GM23248 (cell line): ENCODE measurements at regions not wholly inside any gene's neighbourhood (a gene's known extent, or its start where the extent isn't known, plus 50 kb on each side); places are given as distances from the start of the nearest gene placed in this dataset.

ENCODE experiments used
- DNase-seq: peaks from one replicate; pipeline ENCODE4 v3.0.0-alpha.2; 2015
- H2AFZ ChIP-seq: fragments of 200-600 bp; sonication (generic); 2 replicates; pipeline ENCODE4 v1.6.1; 2016; ENCODE audit warnings: antibody characterized with exemption
- H3F3A ChIP-seq: fragments of 200-600 bp; sonication (generic); 2 replicates; pipeline ENCODE4 v1.6.1; 2016; ENCODE audit warnings: mild to moderate bottlenecking, antibody characterized with exemption, mixed run types; ENCODE audit not compliant: insufficient read depth
- H3K27ac ChIP-seq: fragments of 200-600 bp; sonication (generic); 2 replicates; pipeline ENCODE4 v1.5.1; 2016; ENCODE audit warnings: mild to moderate bottlenecking
- H3K27me3 ChIP-seq: fragments of 200-600 bp; sonication (generic); replicated peaks from 2 replicates; pipeline ENCODE4 v1.6.1; 2016; ENCODE audit warnings: mild to moderate bottlenecking; ENCODE audit not compliant: insufficient read depth
- H3K36me3 ChIP-seq: fragments of 200-600 bp; sonication (generic); 2 replicates; pipeline ENCODE4 v1.6.1; 2016; ENCODE audit warnings: low read depth, mild to moderate bottlenecking
- H3K4me1 ChIP-seq: fragments of 200-600 bp; sonication (generic); 2 replicates; pipeline ENCODE4 v1.6.1; 2016; ENCODE audit warnings: mild to moderate bottlenecking; ENCODE audit not compliant: insufficient read depth
- H3K4me2 ChIP-seq: fragments of 200-600 bp; sonication (generic); one replicate; pipeline ENCODE4 v1.6.1; 2016; ENCODE audit warnings: mild to moderate bottlenecking; ENCODE audit not compliant: unreplicated experiment
- H3K4me3 ChIP-seq: fragments of 200-600 bp; sonication (generic); 2 replicates; pipeline ENCODE4 v1.5.1; 2016; ENCODE audit warnings: mild to moderate bottlenecking
- H3K79me2 ChIP-seq: fragments of 200-600 bp; sonication (generic); 2 replicates; pipeline ENCODE4 v1.6.1; 2016; ENCODE audit warnings: mild to moderate bottlenecking; ENCODE audit not compliant: insufficient read depth
- H3K9ac ChIP-seq: fragments of 200-600 bp; sonication (generic); 2 replicates; pipeline ENCODE4 v1.6.1; 2016; ENCODE audit warnings: mild to moderate bottlenecking
- H3K9me2 ChIP-seq: fragments of 200-600 bp; sonication (generic); 2 replicates; pipeline ENCODE4 v1.6.1; 2016; ENCODE audit warnings: mixed run types, mild to moderate bottlenecking, moderate library complexity; ENCODE audit not compliant: insufficient read depth
- H3K9me3 ChIP-seq: fragments of 200-600 bp; sonication (generic); one replicate; pipeline ENCODE4 v1.6.1; 2017; ENCODE audit warnings: low read depth
- H4K20me1 ChIP-seq: fragments of 200-600 bp; sonication (generic); 2 replicates; pipeline ENCODE4 v1.6.0; 2016; ENCODE audit not compliant: insufficient read depth
- EZH2 ChIP-seq: fragments of 200-600 bp; sonication (generic); IDR thresholded peaks from 2 replicates; pipeline ENCODE4 v1.6.1; 2018; ENCODE audit warnings: antibody characterized with exemption, mild to moderate bottlenecking; ENCODE audit not compliant: insufficient read depth, poor library complexity, severe bottlenecking
- EZH2phosphoT487 ChIP-seq: fragments of 200-600 bp; sonication (generic); IDR thresholded peaks from 2 replicates; pipeline ENCODE4 v1.6.1; 2018; ENCODE audit warnings: antibody characterized with exemption, moderate library complexity, mild to moderate bottlenecking, low read depth; ENCODE audit not compliant: insufficient read depth
- WGBS, 2 experiments: methylation state at CpG; one replicate each; pipeline ENCODE4 v1.1.6; 2015 to 2017; ENCODE audit warnings: low lambda C conversion rate in 2 of 2, low coverage in 1 of 2; ENCODE audit errors: missing lambda C conversion rate in 2 of 2; 5-methylcytosine and 5-hydroxymethylcytosine counted together
- in situ Hi-C: fragments of 300-500 bp; cut with MboI; formaldehyde crosslinking; loops from 2 replicates; pipeline ENCODE4 v1.15.0; 2020

DNA sequence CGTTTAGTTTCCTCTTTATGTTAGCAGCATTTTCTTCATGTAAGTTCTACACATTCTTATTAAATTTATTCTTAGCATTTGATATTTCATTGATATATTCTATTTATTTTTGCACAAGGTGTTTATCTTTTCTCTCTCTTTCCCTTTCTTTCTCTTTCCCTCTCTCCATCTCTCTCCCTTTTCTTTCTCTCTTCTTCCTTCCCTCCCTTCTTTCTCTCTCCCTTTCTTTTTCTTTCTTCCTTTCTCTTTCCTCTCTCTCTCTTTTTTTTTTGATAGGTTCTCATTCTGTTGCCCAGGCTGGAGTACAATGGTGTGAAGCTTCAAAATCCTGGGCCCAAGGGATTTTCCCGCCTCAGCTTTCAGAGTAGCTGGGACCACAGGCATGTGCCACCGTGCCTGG lies 176.4 kb downstream of the AXIN2 start:
- no peak for TF ChIP-seq EZH2
- no peak for TF ChIP-seq EZH2phosphoT487
- Histone ChIP-seq H3K4me3 (no peak overlapping the region), H3K36me3 (no peaks in the 10 kb centered on the region), H4K20me1 (no peaks in the 10 kb centered on the region), H3K79me2 (no peaks in the 10 kb centered on the region), H3K4me2 (no peak overlapping the region), H3K9ac (no peak overlapping the region), H3K27ac (no peak overlapping the region), H3K27me3 (no peaks in the 10 kb centered on the region), H2AFZ (no peak overlapping the region), H3K4me1 (peaks cover 14% of the 10 kb centered on the region), H3K9me2 (no peaks in the 10 kb centered on the region), H3K9me3 (no peaks in the 10 kb centered on the region), H3F3A (peaks cover 18% of the 10 kb centered on the region)
- in situ Hi-C loops, result no loop called here
- no peak for DNase-seq
- 87 to 94% methylated on average over 3 of the region's 3 CpGs for WGBS, 2 experiments

DNA sequence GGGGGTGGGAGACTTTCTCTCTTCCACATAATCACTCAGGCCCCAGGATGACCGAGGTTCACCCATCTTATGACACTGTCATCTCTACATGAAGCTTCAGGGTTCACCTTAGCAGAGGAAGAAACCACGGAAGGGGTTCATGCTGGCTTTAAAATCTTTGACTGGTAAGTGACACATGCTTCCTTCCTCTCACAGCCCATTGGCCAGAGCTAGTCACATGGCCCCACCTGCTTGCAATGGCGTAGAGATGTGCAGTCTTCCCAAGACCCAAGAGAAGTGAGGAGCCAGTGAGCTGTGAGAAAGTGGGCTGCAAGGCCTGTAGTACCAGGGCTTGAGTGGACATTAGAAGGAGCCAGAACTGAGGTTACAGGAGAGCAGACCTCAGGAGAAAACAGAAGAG lies 180.3 kb downstream of the AXIN2 start:
- TF ChIP-seq EZH2phosphoT487 (no peak), EZH2 (no peak)
- Histone ChIP-seq H3K4me1 (no peaks in the 10 kb centered on the region), H2AFZ (no peak overlapping the region), H3K27ac (no peak overlapping the region), H3F3A (no peaks in the 10 kb centered on the region), H3K36me3 (no peaks in the 10 kb centered on the region), H3K9me2 (no peaks in the 10 kb centered on the region), H3K27me3 (no peaks in the 10 kb centered on the region), H3K4me3 (no peak overlapping the region), H3K9me3 (no peaks in the 10 kb centered on the region), H4K20me1 (no peaks in the 10 kb centered on the region), H3K9ac (no peak overlapping the region), H3K79me2 (no peaks in the 10 kb centered on the region), H3K4me2 (no peak overlapping the region)
- WGBS, 2 experiments, result 53 to 56% methylated on average over 3 of the region's 3 CpGs
- in situ Hi-C loops, result no loop called here
- no peak for DNase-seq

DNA sequence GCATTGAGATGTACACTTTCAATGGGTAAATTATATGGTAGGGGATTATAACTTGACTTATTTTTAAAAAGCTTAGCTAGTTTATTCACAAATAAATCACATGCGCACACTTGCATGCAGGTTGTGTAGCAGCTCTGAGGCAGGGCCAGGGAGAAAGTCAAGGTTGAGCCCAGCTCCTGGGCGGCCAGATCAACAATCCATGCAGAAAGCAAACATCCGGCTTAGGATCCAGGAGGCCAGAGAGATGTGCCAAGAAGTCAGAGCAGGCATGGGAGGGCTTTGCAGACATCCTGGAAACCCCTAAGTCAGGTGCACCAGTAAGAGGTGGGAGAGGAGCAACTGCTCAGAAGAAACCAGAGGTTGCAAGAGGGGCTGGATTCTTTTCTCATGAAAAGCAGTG lies 186.5 kb downstream of the AXIN2 start:
- H3K27ac ChIP-seq, result no peak overlapping the region
- H3K4me2 ChIP-seq, result no peak overlapping the region
- in situ Hi-C loops, result no loop called here
- H3K9me2 ChIP-seq, result no peaks in the 10 kb centered on the region
- H4K20me1 ChIP-seq, result no peaks in the 10 kb centered on the region
- whole genome bisulfite sequencing, 2 experiments, result 84 to 90% methylated on average over 3 of the region's 3 CpGs
- H3K9me3 ChIP-seq, result no peaks in the 10 kb centered on the region
- no peaks in the 10 kb centered on the region for H3K4me1 ChIP-seq
- no peaks in the 10 kb centered on the region for H3K36me3 ChIP-seq
- no peak overlapping the region for H3K9ac ChIP-seq
- TF ChIP-seq EZH2 (no peak), EZH2phosphoT487 (no peak)
- H3K27me3 ChIP-seq, result peaks cover 8% of the 10 kb centered on the region; the same call in 1 of the 2 replicates
- no peak overlapping the region for H2AFZ ChIP-seq
- DNase-seq, result no peak
- no peak overlapping the region for H3K4me3 ChIP-seq
- no peaks in the 10 kb centered on the region for H3F3A ChIP-seq
- no peaks in the 10 kb centered on the region for H3K79me2 ChIP-seq

DNA sequence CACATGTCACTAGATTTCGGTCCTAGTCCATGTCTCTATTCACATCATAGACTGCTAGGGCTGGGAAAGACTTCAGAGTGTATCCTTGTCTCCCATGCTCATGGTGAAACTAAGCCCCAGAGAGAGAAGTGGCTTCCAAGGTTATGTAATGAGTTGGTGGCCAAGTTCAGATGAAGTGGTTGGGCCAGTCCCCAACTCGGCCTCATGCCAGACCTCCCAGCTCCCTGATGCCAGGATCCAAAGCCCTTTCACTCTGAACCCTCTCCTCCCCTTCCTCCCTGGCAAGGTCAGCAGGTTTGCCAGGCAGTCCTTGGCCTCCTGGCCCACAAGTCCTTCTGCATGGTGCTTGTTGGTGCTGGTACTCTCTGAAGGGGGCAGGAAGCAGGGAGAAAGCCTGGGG lies 189.7 kb downstream of the AXIN2 start:
- Histone ChIP-seq H3K4me3 (no peak overlapping the region), H3K27me3 (peaks cover 8% of the 10 kb centered on the region; the same call in 1 of the 2 replicates), H3K4me1 (no peaks in the 10 kb centered on the region), H3F3A (no peaks in the 10 kb centered on the region), H4K20me1 (no peaks in the 10 kb centered on the region), H3K9ac (no peak overlapping the region), H3K27ac (no peak overlapping the region), H3K4me2 (no peak overlapping the region), H3K36me3 (no peaks in the 10 kb centered on the region), H2AFZ (no peak overlapping the region), H3K79me2 (no peaks in the 10 kb centered on the region), H3K9me2 (no peaks in the 10 kb centered on the region), H3K9me3 (no peaks in the 10 kb centered on the region)
- WGBS, 2 experiments, result 5 to 6% methylated on average over 2 of the region's 2 CpGs
- TF ChIP-seq EZH2 (no peak), EZH2phosphoT487 (no peak)
- no peak for DNase-seq
- in situ Hi-C loops, result no loop called here

DNA sequence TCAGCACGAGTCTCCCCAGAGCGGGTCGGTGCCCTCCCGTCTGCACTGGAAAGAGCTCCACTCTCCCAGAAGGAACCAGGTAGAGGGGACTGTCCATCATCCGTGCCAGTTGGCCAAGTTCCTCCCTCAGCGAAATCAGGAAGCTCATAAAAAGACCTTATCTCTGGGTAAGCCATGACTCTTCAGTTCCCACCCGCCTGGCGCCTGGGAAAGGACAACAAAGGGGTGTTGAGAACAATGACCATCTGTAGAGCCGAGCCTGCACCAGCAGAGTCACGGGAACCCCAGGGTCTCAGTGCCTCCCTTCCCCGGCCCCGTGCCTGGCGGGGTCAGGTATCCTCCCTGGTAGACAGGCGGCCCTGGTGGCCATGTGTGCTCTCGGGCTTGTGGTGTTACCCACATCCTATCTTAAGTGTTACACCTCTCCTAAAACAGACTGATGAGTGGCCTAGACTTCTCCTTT lies 190.7 kb downstream of the AXIN2 start:
- Histone ChIP-seq H2AFZ (no peak overlapping the region), H3K4me2 (no peak overlapping the region), H3K9ac (no peak overlapping the region), H3K9me2 (no peaks in the 10 kb centered on the region), H3K9me3 (no peaks in the 10 kb centered on the region), H3K27ac (no peak overlapping the region), H3K4me1 (no peaks in the 10 kb centered on the region), H3K79me2 (no peaks in the 10 kb centered on the region), H3K36me3 (no peaks in the 10 kb centered on the region), H4K20me1 (no peaks in the 10 kb centered on the region), H3K4me3 (no peak overlapping the region), H3K27me3 (peaks cover 8% of the 10 kb centered on the region; the same call in 1 of the 2 replicates), H3F3A (no peaks in the 10 kb centered on the region)
- DNase-seq, result no peak
- in situ Hi-C loops, result no loop called here
- TF ChIP-seq EZH2phosphoT487, result no peak
- TF ChIP-seq EZH2, result no peak
- 75 to 81% methylated on average over 14 to 15 of the region's 15 CpGs for WGBS, 2 experiments
